ENCODE measurements at regions not wholly inside any gene's neighbourhood (a gene's known extent, or its start where the extent isn't known, plus 50 kb on each side); places are given as distances from the start of the nearest gene placed in this dataset.

DNA sequence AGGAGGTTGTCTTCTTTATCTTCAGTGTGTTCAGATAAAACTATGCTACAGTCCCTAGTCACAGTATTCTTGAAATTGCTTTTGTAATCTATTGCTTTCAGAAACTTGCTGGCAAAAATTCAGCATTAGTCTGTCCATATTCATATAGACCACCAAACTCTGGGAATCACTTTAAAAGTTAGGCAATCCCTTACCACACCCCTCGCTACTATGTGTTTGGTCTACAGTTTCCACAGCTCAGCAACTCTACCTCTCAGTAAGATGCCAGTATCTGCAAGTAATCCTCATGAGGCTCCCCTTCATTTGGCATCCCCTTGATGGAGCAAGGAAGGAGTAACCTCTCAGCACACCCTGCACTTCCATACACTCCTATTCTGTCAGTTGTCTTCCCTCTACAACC, 1706.6 kb upstream of the CELF4 start:
- no peak for TF ChIP-seq POLR2A (IDR thresholded peaks at IDR 0.05)
- TF ChIP-seq, protein P1, sequence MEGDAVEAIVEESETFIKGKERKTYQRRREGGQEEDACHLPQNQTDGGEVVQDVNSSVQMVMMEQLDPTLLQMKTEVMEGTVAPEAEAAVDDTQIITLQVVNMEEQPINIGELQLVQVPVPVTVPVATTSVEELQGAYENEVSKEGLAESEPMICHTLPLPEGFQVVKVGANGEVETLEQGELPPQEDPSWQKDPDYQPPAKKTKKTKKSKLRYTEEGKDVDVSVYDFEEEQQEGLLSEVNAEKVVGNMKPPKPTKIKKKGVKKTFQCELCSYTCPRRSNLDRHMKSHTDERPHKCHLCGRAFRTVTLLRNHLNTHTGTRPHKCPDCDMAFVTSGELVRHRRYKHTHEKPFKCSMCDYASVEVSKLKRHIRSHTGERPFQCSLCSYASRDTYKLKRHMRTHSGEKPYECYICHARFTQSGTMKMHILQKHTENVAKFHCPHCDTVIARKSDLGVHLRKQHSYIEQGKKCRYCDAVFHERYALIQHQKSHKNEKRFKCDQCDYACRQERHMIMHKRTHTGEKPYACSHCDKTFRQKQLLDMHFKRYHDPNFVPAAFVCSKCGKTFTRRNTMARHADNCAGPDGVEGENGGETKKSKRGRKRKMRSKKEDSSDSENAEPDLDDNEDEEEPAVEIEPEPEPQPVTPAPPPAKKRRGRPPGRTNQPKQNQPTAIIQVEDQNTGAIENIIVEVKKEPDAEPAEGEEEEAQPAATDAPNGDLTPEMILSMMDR (IDR thresholded peaks at IDR 0.05) = no peak
- no peak for TF ChIP-seq POLR2AphosphoS5 (IDR thresholded peaks at IDR 0.05)
